Fibroblast of lung (primary cell): ENCODE measurements at regions not wholly inside any gene's neighbourhood (a gene's known extent, or its start where the extent isn't known, plus 50 kb on each side); places are given as distances from the start of the nearest gene placed in this dataset.

ENCODE experiments used
- CTCF ChIP-seq, 2 donors: IDR thresholded peaks in 1 of 2; conservative IDR thresholded peaks in 1 of 2; 1 replicate in 1 of 2; 2 replicates in 1 of 2; pipeline ENCODE4 v1.5.1; 2011 to 2012; ENCODE audit warnings: low read length in 2 of 2, control low read depth in 1 of 2, inconsistent platforms in 1 of 2, low read depth in 1 of 2, mild to moderate bottlenecking in 1 of 2
- EZH2 ChIP-seq: IDR thresholded peaks from 2 replicates; pipeline ENCODE4 v1.5.1; 2012; ENCODE audit warnings: low read length, control low read depth, mild to moderate bottlenecking; ENCODE audit errors: missing control alignments

GRCh38 chr9:23537192-23538066 lies 288.6 kb downstream of the ELAVL2 start:
- TF ChIP-seq EZH2 (no peak), CTCF (conservative IDR thresholded peaks at IDR 0.05 in 1 of 2, IDR thresholded peaks at IDR 0.05 in 1 of 2; ENCODE audit: low read depth in 1 of 2, low read length in 2 of 2) (no peak)
